HG02973 (cell line): ENCODE measurements at regions not wholly inside any gene's neighbourhood (a gene's known extent, or its start where the extent isn't known, plus 50 kb on each side); places are given as distances from the start of the nearest gene placed in this dataset.
"Not testable (repeated sequence)": the region's sequence is repeated elsewhere in the genome, so short reads cannot be mapped to it uniquely, and the experiment has no call there.

Source experiments
- ATAC-seq: cut with Tn5 transposase; IDR thresholded peaks from one replicate; pipeline ENCODE4 v1.9.1; 2021; ENCODE audit warnings: moderate library complexity; ENCODE audit not compliant: unreplicated experiment

GRCh38 chr18:75777630-75778029 is 350.1 kb upstream of the SMIM21 start:
- no peak for ATAC-seq

GRCh38 chr18:75775121-75775520 is 347.6 kb upstream of the SMIM21 start:
- ATAC-seq = no peak

- ATAC-seq = no peak
Observed at GRCh38 chr18:75773618-75774017, 346.1 kb upstream of the SMIM21 start.

GRCh38 chr18:75762758-75763157 is 335.3 kb upstream of the SMIM21 start:
- no peak for ATAC-seq

GRCh38 chr18:75760208-75760607 is 332.7 kb upstream of the SMIM21 start:
- no peak for ATAC-seq

DNA sequence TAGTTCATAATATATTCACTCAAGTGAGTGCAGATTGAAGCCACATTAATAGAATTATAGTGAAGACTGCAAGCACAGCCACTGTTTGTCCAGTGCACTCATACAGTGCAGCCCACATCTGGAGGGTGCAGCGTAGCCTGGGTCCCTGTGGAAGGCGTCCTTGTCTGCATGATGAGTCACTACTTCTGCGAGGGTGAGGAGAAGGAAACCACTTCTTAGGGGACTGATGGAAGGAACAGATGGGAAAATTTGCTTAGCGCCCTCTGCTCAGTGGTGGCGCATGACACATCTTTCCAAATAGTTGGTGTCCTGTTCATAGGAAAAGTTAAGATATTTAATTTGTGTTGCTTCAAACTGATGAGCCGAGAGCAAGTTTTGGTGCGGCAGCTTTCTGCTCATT is 330.4 kb upstream of the SMIM21 start:
- no peak for ATAC-seq

DNA sequence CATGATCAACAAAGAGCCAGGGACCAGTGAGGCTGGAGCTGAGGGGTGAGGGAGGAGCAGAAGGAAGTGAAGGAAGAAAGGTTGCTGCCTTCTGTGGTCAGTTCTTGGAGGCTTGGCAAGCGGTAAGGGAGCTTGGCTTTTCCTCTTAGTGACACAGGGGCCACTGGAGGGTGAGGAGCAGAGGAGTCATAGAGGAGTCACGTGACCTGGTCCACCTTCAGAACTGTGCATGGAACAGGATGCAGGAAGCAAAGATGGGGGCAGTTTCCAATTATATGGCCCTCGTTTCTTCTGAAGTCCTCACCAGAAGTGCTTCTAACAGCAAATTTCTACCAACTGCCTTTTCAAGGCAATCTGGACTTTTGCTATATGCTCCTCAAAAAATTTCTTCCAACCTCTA is 326.9 kb upstream of the SMIM21 start:
- ATAC-seq = no peak

DNA sequence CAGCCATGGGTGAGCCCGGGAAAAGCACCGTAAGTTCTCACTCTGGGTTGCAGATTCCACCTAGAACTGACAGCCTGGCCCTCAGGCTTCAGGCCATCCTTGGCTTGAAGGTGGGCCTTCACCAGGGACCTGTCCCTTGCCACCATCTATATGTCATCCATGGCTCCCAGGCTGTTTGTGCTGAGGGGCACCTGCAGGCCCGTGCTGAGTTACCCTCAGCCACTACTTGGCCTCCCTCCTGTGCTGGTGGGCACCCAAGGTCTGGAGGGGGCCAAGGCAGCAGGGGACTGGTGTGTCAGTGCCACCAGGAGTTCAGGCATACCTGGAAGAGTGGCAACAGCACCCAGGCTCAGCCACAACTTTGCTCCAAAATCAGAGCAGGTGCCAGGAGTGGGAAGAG is 326.2 kb upstream of the SMIM21 start:
- ATAC-seq = no peak

- ATAC-seq = no peak
Observed at GRCh38 chr18:75752740-75753263, 325.3 kb upstream of the SMIM21 start.

GRCh38 chr18:75745147-75745546 is 317.6 kb upstream of the SMIM21 start:
- no peak for ATAC-seq

DNA sequence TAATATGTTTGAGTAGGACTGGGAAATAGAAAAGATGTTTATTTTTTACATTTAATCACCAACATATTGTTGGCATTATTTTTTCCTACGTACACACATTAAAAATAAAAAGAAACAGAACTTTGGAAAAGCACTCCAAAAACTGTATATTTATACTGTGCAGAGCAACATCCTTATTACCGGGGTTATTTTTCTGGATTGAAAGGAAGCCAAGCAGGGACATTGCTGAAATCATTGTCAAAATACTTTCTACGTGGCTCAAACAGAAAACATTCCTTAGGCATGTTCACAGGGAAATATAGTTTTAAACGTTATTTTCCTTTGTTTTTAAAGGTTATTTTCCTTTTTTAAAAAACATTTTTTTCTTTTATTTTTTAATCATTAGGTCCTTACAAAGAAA is 315.0 kb upstream of the SMIM21 start:
- ATAC-seq = no peak

- ATAC-seq = no peak
Observed at GRCh38 chr18:75739682-75740081, 312.2 kb upstream of the SMIM21 start.

DNA sequence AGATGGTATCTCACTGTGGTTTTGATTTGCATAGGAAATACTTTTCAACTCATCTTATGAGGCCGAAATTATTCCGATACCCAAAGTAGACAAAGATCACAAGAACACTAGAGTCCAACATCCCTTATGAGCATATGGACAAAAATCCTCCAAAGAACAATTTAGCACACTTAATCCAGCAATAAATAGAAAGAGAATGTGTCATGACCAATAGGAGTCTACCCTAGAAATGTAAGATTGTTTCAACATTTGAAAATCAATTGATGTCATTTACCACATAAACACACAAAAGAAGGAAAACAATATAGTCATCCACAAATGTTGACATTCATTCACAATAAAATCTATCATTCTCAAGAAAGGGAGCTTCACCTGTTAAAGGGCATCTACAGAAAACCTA is 307.8 kb upstream of the SMIM21 start:
- no peak for ATAC-seq

DNA sequence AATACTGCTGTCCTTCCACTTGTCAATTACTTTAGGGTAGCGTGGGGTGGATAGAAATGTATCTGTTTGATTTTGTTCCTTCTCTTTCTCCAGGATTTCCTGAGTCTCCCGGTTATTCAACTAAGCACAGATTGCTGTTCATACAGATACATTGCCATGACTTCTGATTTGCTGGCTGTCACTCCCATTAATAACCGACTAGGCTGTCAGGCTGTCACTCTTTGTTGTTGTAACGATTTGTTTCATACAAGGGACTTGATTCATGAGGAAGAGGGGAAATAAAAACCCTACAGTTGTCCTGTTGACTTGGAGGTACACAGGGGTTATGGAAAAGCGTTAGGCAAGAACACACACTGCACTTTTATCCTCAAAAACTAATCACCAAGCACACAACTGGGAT is 302.7 kb upstream of the SMIM21 start:
- ATAC-seq = no peak

- no peak for ATAC-seq
Observed at GRCh38 chr18:75728621-75729020, 301.1 kb upstream of the SMIM21 start.

DNA sequence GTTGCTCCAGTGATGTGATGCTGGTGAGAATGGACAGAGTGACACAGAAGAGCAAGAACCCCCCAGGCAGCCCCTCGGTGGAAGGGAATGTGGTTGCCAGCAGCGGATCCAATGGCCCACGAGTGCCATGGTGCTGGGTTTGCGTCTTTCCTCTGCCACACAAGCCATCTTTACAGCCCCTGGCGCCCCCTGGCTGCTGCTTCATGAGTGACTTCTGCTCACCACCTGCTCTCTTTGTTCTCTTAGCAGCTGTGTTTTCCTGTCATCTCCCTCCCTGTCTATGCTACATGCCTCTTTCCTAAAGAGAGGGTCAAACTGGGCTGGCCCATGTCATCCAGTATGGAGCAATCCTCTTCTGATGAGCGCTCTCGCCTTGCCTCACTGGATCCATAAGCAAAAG is 300.0 kb upstream of the SMIM21 start:
- no peak for ATAC-seq

GRCh38 chr18:75723521-75724340 is 296.2 kb upstream of the SMIM21 start:
- ATAC-seq = no peak

DNA sequence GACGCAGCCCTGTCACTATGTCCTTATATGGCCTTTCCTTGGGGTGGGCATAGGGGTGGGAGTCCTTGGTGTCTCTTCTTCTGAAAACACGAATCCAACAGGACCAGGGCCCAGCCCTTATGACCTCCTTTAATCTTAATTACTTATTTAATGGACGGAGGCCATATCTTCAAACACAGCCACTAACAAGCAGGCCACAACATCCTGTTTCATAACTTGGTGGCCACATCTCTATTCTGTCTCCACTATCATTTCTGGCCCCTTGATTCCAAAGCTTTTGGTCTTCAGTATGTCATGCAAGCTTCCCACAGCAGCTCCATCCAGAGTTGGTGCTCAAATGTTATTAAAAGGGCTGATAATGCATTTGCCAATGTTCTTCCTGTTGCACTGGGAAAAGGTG is 287.3 kb upstream of the SMIM21 start:
- ATAC-seq = no peak

DNA sequence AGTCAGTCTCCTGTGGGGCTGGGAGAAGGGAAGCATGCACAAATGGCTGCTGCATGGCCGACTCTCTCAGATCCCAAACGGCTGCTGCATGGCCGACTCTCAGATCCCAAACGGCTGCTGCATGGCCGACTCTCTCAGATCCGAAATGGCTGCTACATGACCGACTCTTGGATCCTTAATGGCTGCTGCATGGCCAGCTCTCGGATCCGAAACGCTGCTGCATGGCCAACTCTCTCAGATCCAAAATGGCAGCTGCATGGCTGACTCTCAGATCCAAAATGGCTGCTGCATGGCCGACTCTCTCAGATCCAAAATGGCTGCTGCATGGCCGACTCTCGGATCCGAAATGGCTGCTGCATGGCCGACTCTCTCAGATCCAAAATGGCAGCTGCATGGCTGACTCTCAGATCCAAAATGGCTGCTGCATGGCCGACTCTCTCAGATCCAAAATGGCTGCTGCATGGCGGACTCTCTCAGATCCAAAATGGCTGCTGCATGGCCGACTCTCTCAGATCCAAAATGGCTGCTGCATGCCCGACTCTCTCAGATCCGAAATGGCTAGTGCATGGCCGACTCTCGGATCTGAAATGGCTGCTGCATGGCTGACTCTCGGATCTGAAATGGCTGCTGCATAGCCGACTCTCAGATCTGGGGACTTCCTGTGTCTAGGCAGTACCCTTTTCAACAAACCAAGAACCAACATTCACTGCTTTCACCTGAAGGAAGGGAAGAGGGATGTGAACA is 284.8 kb upstream of the SMIM21 start:
- ATAC-seq = not testable (repeated sequence)

- no peak for ATAC-seq
Observed at GRCh38 chr18:75700561-75700960, 273.1 kb upstream of the SMIM21 start.

GRCh38 chr18:75698861-75699260 is 271.4 kb upstream of the SMIM21 start:
- ATAC-seq = no peak

- no peak for ATAC-seq
Observed at GRCh38 chr18:75697493-75697892, 270.0 kb upstream of the SMIM21 start.
